ENCODE measurements at regions not wholly inside any gene's neighbourhood (a gene's known extent, or its start where the extent isn't known, plus 50 kb on each side); places are given as distances from the start of the nearest gene placed in this dataset.

- H3K4me3 ChIP-seq (ENCODE audit: low read depth, low read length), result no peak overlapping the region
These were observed 1283.7 kb upstream of the ADGRL2 start for GRCh38 chr1:80517062-80517461.

GRCh38 chr1:80509965-80510522 is 1290.7 kb upstream of the ADGRL2 start:
- H3K4me3 ChIP-seq (ENCODE audit: low read depth, low read length), result no peak overlapping the region

GRCh38 chr1:80506216-80506615 is 1294.5 kb upstream of the ADGRL2 start:
- H3K4me3 ChIP-seq (ENCODE audit: low read depth, low read length), result no peak overlapping the region

GRCh38 chr1:80498673-80499072 is 1302.1 kb upstream of the ADGRL2 start:
- no peak overlapping the region for H3K4me3 ChIP-seq (ENCODE audit: low read depth, low read length)

- no peak overlapping the region for H3K4me3 ChIP-seq (ENCODE audit: low read depth, low read length)
These were observed 1304.9 kb upstream of the ADGRL2 start for GRCh38 chr1:80495806-80496205.

- H3K4me3 ChIP-seq (ENCODE audit: low read depth, low read length), result no peak overlapping the region
These were observed 1328.6 kb upstream of the ADGRL2 start for GRCh38 chr1:80472145-80472544.

- H3K4me3 ChIP-seq (ENCODE audit: low read depth, low read length), result no peak overlapping the region
These were observed 1332.4 kb upstream of the ADGRL2 start for GRCh38 chr1:80468356-80468755.

- no peak overlapping the region for H3K4me3 ChIP-seq (ENCODE audit: low read depth, low read length)
These were observed 1338.7 kb upstream of the ADGRL2 start for GRCh38 chr1:80462006-80462405.

- no peak overlapping the region for H3K4me3 ChIP-seq (ENCODE audit: low read depth, low read length)
These were observed 1343.3 kb upstream of the ADGRL2 start for GRCh38 chr1:80457409-80457808.

GRCh38 chr1:80453775-80454174 is 1347.0 kb upstream of the ADGRL2 start:
- H3K4me3 ChIP-seq (ENCODE audit: low read depth, low read length), result no peak overlapping the region

- no peak overlapping the region for H3K4me3 ChIP-seq (ENCODE audit: low read depth, low read length)
These were observed 1350.0 kb upstream of the ADGRL2 start for GRCh38 chr1:80450711-80451110.

GRCh38 chr1:80448081-80448480 is 1352.7 kb upstream of the ADGRL2 start:
- no peak overlapping the region for H3K4me3 ChIP-seq (ENCODE audit: low read depth, low read length)

GRCh38 chr1:80447526-80447925 is 1353.2 kb upstream of the ADGRL2 start:
- no peak overlapping the region for H3K4me3 ChIP-seq (ENCODE audit: low read depth, low read length)

GRCh38 chr1:80445033-80445432 is 1355.7 kb upstream of the ADGRL2 start:
- no peak overlapping the region for H3K4me3 ChIP-seq (ENCODE audit: low read depth, low read length)

- H3K4me3 ChIP-seq (ENCODE audit: low read depth, low read length), result no peak overlapping the region
These were observed 1356.6 kb upstream of the ADGRL2 start for GRCh38 chr1:80444171-80444570.

GRCh38 chr1:80441664-80442063 is 1359.1 kb upstream of the ADGRL2 start:
- H3K4me3 ChIP-seq (ENCODE audit: low read depth, low read length), result no peak overlapping the region

- no peak overlapping the region for H3K4me3 ChIP-seq (ENCODE audit: low read depth, low read length)
These were observed 1363.9 kb upstream of the ADGRL2 start for GRCh38 chr1:80436851-80437250.

GRCh38 chr1:80427881-80428280 is 1372.9 kb upstream of the ADGRL2 start:
- no peak overlapping the region for H3K4me3 ChIP-seq (ENCODE audit: low read depth, low read length)

- no peak overlapping the region for H3K4me3 ChIP-seq (ENCODE audit: low read depth, low read length)
These were observed 1376.5 kb upstream of the ADGRL2 start for GRCh38 chr1:80424249-80424648.

GRCh38 chr1:80418134-80418533 is 1382.6 kb upstream of the ADGRL2 start:
- no peak overlapping the region for H3K4me3 ChIP-seq (ENCODE audit: low read depth, low read length)

- no peak overlapping the region for H3K4me3 ChIP-seq (ENCODE audit: low read depth, low read length)
These were observed 1383.1 kb upstream of the ADGRL2 start for GRCh38 chr1:80417671-80418070.

GRCh38 chr1:80413969-80414368 is 1386.8 kb upstream of the ADGRL2 start:
- H3K4me3 ChIP-seq (ENCODE audit: low read depth, low read length), result no peak overlapping the region

GRCh38 chr1:80410233-80410632 is 1390.5 kb upstream of the ADGRL2 start:
- no peak overlapping the region for H3K4me3 ChIP-seq (ENCODE audit: low read depth, low read length)

Measured in iPS-11a (cell line).